ENCODE measurements at regions not wholly inside any gene's neighbourhood (a gene's known extent, or its start where the extent isn't known, plus 50 kb on each side); places are given as distances from the start of the nearest gene placed in this dataset.
"Not testable (repeated sequence)": the region's sequence is repeated elsewhere in the genome, so short reads cannot be mapped to it uniquely, and the experiment has no call there.

DNA sequence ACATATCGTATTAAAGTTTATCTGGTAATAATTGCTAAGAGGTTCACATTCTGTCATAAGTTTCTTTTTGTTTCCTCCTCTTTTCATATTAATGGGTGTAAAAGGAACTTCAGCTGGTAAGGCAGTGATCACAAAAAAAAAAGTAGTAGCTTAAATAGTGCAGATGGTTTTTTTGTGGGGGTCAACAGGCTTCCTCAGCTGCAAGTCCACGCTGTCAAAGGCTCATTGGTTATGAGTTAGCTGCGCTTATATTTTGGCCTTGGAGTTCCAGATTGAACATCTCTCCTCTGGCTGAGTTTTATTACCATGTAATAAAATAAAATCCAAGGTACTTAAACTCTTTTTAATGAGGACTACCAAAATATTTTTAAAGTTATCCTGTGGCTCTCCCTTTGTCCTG, 277.0 kb upstream of the ZEB2 start:
- DNase-seq (ENCODE audit: low spot score) = no peak

DNA sequence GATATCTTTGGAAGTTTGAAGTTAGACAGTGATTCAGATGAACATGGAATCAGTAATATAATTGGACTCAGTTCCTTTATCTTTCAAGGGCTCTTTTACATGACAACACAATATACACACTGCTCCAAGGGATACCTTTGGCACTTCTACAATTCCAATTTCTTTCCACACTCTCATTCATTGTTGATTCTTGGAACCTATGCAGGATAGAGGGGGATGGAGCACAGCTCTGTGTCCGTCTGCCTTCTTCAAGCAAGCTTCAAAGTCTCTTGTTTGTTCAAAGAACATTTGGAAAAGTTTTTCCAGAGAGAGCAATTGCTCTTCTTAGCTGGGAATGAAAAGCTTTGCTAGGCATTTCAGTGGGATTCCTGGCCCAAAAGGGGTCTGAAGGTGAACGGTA, 276.2 kb upstream of the ZEB2 start:
- no peak for DNase-seq (ENCODE audit: low spot score)

- no peak for DNase-seq (ENCODE audit: low spot score)
These were observed 265.3 kb upstream of the ZEB2 start for GRCh38 chr2:144785253-144785652.

- no peak for DNase-seq (ENCODE audit: low spot score)
These were observed 261.1 kb upstream of the ZEB2 start for GRCh38 chr2:144780983-144781382.

GRCh38 chr2:144776766-144777165, 256.8 kb upstream of the ZEB2 start:
- DNase-seq (ENCODE audit: low spot score) = no peak

DNA sequence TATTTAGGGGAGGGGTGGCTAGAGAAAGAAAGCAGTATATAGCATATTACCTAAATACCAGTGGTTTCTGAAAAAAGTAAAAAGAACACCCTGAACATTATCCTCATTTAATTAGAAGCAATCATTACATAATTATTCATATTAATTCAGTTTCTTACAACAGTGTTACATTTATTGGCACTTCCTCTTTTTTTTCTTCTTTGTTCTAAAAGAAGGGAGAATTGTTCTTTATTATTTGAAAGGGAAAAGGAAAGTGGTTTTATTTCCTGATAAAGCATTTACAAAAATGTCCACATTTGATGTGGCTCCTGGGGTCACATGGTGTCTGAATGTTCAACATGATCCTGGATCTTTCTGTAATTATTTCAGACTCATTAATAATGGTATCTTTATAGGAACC, 254.9 kb upstream of the ZEB2 start:
- DNase-seq (ENCODE audit: low spot score) = no peak

GRCh38 chr2:144771348-144771747, 251.4 kb upstream of the ZEB2 start:
- DNase-seq (ENCODE audit: low spot score) = no peak

GRCh38 chr2:144770616-144771230, 250.8 kb upstream of the ZEB2 start:
- no peak for DNase-seq (ENCODE audit: low spot score)

GRCh38 chr2:144760939-144761338, 241.0 kb upstream of the ZEB2 start:
- DNase-seq (ENCODE audit: low spot score) = not testable (repeated sequence)

- no peak for DNase-seq (ENCODE audit: low spot score)
These were observed 239.8 kb upstream of the ZEB2 start for GRCh38 chr2:144759746-144760145.

DNA sequence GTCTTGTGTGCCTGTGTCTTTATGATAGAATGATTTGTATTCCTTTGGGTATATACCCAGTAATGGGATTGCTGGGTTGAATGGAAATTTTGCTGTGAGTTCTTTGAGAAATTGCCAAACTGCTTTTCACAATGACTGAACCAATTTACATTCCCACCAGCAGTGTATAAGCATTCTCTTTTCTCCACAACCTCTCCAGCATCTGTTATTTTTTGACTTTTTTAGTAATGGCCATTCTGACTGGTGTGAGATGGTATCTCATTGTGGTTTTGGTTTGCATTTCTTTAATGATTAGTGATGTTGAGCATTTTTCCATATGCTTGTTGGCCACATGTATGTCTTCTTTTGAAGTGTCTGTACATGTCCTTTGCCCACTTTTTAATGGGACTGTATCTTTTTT, 238.3 kb upstream of the ZEB2 start:
- DNase-seq (ENCODE audit: low spot score) = not testable (repeated sequence)

GRCh38 chr2:144753416-144753815, 233.5 kb upstream of the ZEB2 start:
- DNase-seq (ENCODE audit: low spot score) = no peak

- DNase-seq (ENCODE audit: low spot score) = no peak
These were observed 231.4 kb upstream of the ZEB2 start for GRCh38 chr2:144751142-144751905.

- no peak for DNase-seq (ENCODE audit: low spot score)
These were observed 229.3 kb upstream of the ZEB2 start for GRCh38 chr2:144749188-144749587.

- DNase-seq (ENCODE audit: low spot score) = no peak
These were observed 228.5 kb upstream of the ZEB2 start for GRCh38 chr2:144748443-144748842.

DNA sequence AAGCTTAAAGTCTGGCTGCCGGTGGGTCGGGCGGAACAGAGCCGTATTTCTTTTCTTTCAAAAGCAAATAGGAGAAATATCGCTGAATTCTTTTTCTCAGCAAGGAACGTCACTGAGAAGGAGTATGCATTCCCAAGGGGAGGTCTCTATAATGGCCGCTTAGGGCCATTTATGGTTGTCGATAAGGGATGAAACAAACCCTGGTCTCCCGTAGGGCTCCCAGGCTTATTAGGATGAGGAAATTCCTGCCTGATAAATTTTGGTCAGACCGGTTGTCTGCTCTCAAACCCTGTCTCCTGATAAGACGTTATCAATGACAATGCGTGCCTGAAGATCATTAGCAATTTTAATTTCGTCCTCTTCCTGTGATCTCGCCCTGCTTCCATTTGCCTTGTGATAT, 227.7 kb upstream of the ZEB2 start:
- DNase-seq (ENCODE audit: low spot score) = no peak

- no peak for DNase-seq (ENCODE audit: low spot score)
These were observed 225.5 kb upstream of the ZEB2 start for GRCh38 chr2:144745424-144745823.

DNA sequence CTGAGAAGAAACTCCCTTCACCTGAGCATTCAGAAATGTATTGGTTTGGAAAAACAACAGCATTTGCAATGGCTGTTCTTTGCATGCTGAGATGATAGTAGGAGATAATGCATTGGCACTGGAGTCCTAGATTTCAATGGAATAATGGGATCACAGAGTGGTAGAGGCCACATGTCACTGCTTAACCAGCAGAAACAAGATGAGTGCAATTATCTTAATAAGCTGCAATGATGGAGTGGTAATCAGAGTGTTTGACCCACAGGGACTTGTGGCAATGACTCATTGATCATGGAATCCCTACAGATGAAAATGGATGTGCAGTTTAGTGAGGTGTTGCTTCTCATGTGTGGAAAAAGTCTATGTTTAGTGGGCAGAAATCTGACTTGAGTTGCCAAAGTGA, 218.8 kb upstream of the ZEB2 start:
- no peak for DNase-seq (ENCODE audit: low spot score)

DNA sequence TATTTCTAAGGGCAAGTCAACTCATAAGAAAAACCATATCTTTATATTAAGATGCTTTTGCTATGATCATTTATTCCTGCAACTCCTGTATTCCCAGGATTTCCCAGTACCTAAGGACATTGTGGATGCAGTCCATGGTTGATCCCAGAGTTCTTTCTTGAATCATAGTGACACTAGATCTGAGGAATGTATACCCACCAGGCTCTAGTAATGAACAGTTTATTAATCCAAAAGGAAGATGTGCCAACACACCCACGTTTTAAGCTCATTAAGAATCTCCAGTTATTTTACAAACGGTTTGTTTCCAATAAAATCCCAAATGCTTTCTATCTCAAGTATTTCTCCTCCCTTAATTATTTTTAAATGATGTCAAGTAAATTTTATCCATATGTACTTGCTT, 210.8 kb upstream of the ZEB2 start:
- no peak for DNase-seq (ENCODE audit: low spot score)

DNA sequence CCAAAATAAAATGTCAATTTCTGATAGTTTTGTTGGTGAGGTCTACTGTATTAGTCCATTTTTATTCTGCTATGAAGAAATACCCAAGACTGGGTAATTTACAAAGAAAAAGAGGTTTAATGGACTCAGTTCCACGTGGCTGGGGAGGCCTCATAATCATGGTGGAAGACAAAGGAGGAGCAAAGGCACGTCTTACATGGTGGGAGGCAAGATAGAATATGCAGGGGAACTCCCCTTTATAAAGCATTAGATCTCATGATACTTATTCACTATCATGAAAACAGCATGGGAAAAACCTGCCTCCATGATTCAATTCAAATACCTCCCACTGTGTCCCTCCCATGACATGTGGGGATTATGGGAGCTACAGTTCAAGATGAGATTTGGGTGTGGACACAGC, 204.5 kb upstream of the ZEB2 start:
- DNase-seq (ENCODE audit: low spot score) = not testable (repeated sequence)

- DNase-seq (ENCODE audit: low spot score) = no peak
These were observed 198.5 kb upstream of the ZEB2 start for GRCh38 chr2:144718376-144718775.

- no peak for DNase-seq (ENCODE audit: low spot score)
These were observed 196.1 kb upstream of the ZEB2 start for GRCh38 chr2:144715992-144716391.

GRCh38 chr2:144713410-144713809, 193.5 kb upstream of the ZEB2 start:
- DNase-seq (ENCODE audit: low spot score) = no peak

DNA sequence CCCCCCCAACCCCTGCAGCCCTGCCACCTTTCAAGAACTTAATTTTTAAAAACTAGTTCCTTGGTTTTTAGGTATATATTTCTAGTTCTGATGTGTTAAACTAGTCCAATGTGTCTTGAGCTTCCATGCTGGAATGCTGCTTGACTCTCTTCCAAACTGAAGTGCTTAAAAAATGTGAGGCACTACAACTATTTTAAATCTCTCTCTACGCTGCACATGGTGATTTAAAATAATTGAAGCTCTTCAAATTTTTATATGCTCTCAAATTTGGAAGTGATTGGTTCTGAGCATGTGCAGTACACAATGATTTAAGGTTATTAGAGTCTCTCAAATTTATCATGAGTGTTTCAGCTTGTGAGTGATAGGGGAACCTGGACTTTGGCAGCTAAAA, 192.6 kb upstream of the ZEB2 start:
- no peak for DNase-seq (ENCODE audit: low spot score)

Measured in SK-N-DZ (cell line).